ENCODE measurements at regions not wholly inside any gene's neighbourhood (a gene's known extent, or its start where the extent isn't known, plus 50 kb on each side); places are given as distances from the start of the nearest gene placed in this dataset.
A peak's percentile ranks its signal among the peaks of the same experiment; 100 is the strongest.

GRCh38 chr5:123754908-123755307 is 242.9 kb downstream of the CSNK1G3 start:
- intact Hi-C loops (cut with micrococcal nuclease; ENCODE audit: unreplicated experiment): no loop called here
- Histone ChIP-seq H3K4me1 (ENCODE audit: insufficient read depth, low read length, poor library complexity, severe bottlenecking) (peaks cover 20% of the 10 kb centered on the region), H3K27me3 (replicated peaks; ENCODE audit: insufficient read depth, low read depth, low read length, poor library complexity) (no peaks in the 10 kb centered on the region), H3K36me3 (ENCODE audit: insufficient read depth, low read length, poor library complexity, severe bottlenecking) (no peaks in the 10 kb centered on the region), H3K27ac (ENCODE audit: low read depth, low read length, poor library complexity, severe bottlenecking) (no peak overlapping the region), H3K9me3 (ENCODE audit: low read depth, low read length, poor library complexity, severe bottlenecking) (peaks cover 8% of the 10 kb centered on the region), H3K4me3 (ENCODE audit: low read depth, low read length, poor library complexity, severe bottlenecking) (no peak overlapping the region)
- peak; percentile 4 for DNase-seq (ENCODE audit: low spot score)
- no TSS peak for BruUV-seq (replicated peaks)
- TF ChIP-seq, protein P1, sequence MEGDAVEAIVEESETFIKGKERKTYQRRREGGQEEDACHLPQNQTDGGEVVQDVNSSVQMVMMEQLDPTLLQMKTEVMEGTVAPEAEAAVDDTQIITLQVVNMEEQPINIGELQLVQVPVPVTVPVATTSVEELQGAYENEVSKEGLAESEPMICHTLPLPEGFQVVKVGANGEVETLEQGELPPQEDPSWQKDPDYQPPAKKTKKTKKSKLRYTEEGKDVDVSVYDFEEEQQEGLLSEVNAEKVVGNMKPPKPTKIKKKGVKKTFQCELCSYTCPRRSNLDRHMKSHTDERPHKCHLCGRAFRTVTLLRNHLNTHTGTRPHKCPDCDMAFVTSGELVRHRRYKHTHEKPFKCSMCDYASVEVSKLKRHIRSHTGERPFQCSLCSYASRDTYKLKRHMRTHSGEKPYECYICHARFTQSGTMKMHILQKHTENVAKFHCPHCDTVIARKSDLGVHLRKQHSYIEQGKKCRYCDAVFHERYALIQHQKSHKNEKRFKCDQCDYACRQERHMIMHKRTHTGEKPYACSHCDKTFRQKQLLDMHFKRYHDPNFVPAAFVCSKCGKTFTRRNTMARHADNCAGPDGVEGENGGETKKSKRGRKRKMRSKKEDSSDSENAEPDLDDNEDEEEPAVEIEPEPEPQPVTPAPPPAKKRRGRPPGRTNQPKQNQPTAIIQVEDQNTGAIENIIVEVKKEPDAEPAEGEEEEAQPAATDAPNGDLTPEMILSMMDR (conservative IDR thresholded peaks at IDR 0.05; ENCODE audit: low read depth, low read length): no peak
- no peak for TF ChIP-seq EZH2 (IDR thresholded peaks at IDR 0.05; ENCODE audit: borderline replicate concordance, low read depth, low read length, poor library complexity, severe bottlenecking)
- ChIA-PET POLR2A (ENCODE audit: low non-redundant PET) (no interaction called here), CTCF (no interaction called here)

- TF ChIP-seq, protein P1 (conservative IDR thresholded peaks at IDR 0.05; ENCODE audit: low read depth, low read length): no peak
- no peak for TF ChIP-seq EZH2 (IDR thresholded peaks at IDR 0.05; ENCODE audit: borderline replicate concordance, low read depth, low read length, poor library complexity, severe bottlenecking)
- DNase-seq (ENCODE audit: low spot score): peak; percentile 15
- Histone ChIP-seq H3K27me3 (replicated peaks; ENCODE audit: insufficient read depth, low read depth, low read length, poor library complexity) (no peaks in the 10 kb centered on the region), H3K4me3 (ENCODE audit: low read depth, low read length, poor library complexity, severe bottlenecking) (no peak overlapping the region), H3K9me3 (ENCODE audit: low read depth, low read length, poor library complexity, severe bottlenecking) (peaks cover 5% of the 10 kb centered on the region), H3K4me1 (ENCODE audit: insufficient read depth, low read length, poor library complexity, severe bottlenecking) (peaks cover 20% of the 10 kb centered on the region), H3K36me3 (ENCODE audit: insufficient read depth, low read length, poor library complexity, severe bottlenecking) (no peaks in the 10 kb centered on the region), H3K27ac (ENCODE audit: low read depth, low read length, poor library complexity, severe bottlenecking) (no peak overlapping the region)
- ChIA-PET POLR2A (ENCODE audit: low non-redundant PET) (no interaction called here), CTCF (no interaction called here)
- intact Hi-C loops (cut with micrococcal nuclease; ENCODE audit: unreplicated experiment): no loop called here
- no TSS peak for BruUV-seq (replicated peaks)
These were observed 242.2 kb downstream of the CSNK1G3 start for GRCh38 chr5:123753937-123754891.

- intact Hi-C loops (cut with micrococcal nuclease; ENCODE audit: unreplicated experiment): no loop called here
- CTCF ChIA-PET: no interaction called here
- no TSS peak for BruUV-seq (replicated peaks)
- Histone ChIP-seq H3K4me3 (ENCODE audit: low read depth, low read length, poor library complexity, severe bottlenecking) (no peak overlapping the region), H3K27ac (ENCODE audit: low read depth, low read length, poor library complexity, severe bottlenecking) (no peak overlapping the region), H3K36me3 (ENCODE audit: insufficient read depth, low read length, poor library complexity, severe bottlenecking) (no peaks in the 10 kb centered on the region), H3K4me1 (ENCODE audit: insufficient read depth, low read length, poor library complexity, severe bottlenecking) (peaks cover 20% of the 10 kb centered on the region), H3K27me3 (replicated peaks; ENCODE audit: insufficient read depth, low read depth, low read length, poor library complexity) (no peaks in the 10 kb centered on the region), H3K9me3 (ENCODE audit: low read depth, low read length, poor library complexity, severe bottlenecking) (no peaks in the 10 kb centered on the region)
- DNase-seq (ENCODE audit: low spot score): no peak
- TF ChIP-seq, protein P1 (conservative IDR thresholded peaks at IDR 0.05; ENCODE audit: low read depth, low read length): no peak
- no peak for TF ChIP-seq EZH2 (IDR thresholded peaks at IDR 0.05; ENCODE audit: borderline replicate concordance, low read depth, low read length, poor library complexity, severe bottlenecking)
- POLR2A ChIA-PET (ENCODE audit: low non-redundant PET): no interaction called here
These were observed 241.4 kb downstream of the CSNK1G3 start for GRCh38 chr5:123753180-123753936.
